ENCODE measurements at regions not wholly inside any gene's neighbourhood (a gene's known extent, or its start where the extent isn't known, plus 50 kb on each side); places are given as distances from the start of the nearest gene placed in this dataset.

GRCh38 chr6:28598757-28599686 lies 73.3 kb downstream of the GPX5 start:
- Histone ChIP-seq H3K4me3 (no peak overlapping the region), H3K27me3 (no peaks in the 10 kb centered on the region), H3K36me3 (no peaks in the 10 kb centered on the region), H3K9me3 (no peaks in the 10 kb centered on the region), H3K27ac (no peak overlapping the region), H3K4me1 (no peaks in the 10 kb centered on the region)
- TF ChIP-seq CTCF (IDR thresholded peaks at IDR 0.05): no peak
- DNase-seq (ENCODE audit: low spot score in 2 of 2): no peak
- intact Hi-C loops (cut with DNase I): no loop called here

- Histone ChIP-seq H3K9me3 (no peaks in the 10 kb centered on the region), H3K27ac (no peak overlapping the region), H3K27me3 (no peaks in the 10 kb centered on the region), H3K4me3 (no peak overlapping the region), H3K36me3 (no peaks in the 10 kb centered on the region), H3K4me1 (no peaks in the 10 kb centered on the region)
- no peak for DNase-seq (ENCODE audit: low spot score in 2 of 2)
- intact Hi-C loops (cut with DNase I): no loop called here
- TF ChIP-seq CTCF (IDR thresholded peaks at IDR 0.05): no peak
Observed at GRCh38 chr6:28600245-28600644, 74.6 kb downstream of the GPX5 start.

- no peak overlapping the region for H3K4me3 ChIP-seq
- intact Hi-C loops (cut with DNase I): no loop called here
- H3K27me3 ChIP-seq: no peaks in the 10 kb centered on the region
Observed at GRCh38 chr6:28603891-28604290, 78.2 kb downstream of the GPX5 start.

GRCh38 chr6:28606424-28607391 lies 81.0 kb downstream of the GPX5 start:
- no peaks in the 10 kb centered on the region for H3K9me3 ChIP-seq
- intact Hi-C loops (cut with DNase I): no loop called here
- DNase-seq (ENCODE audit: low spot score in 2 of 2): no peak
- TF ChIP-seq CTCF (IDR thresholded peaks at IDR 0.05): no peak
- H3K4me3 ChIP-seq: no peak overlapping the region
- H3K27me3 ChIP-seq: no peaks in the 10 kb centered on the region
- H3K36me3 ChIP-seq: no peaks in the 10 kb centered on the region
- H3K4me1 ChIP-seq: no peaks in the 10 kb centered on the region
- no peak overlapping the region for H3K27ac ChIP-seq

More at GRCh38 chr6:28603891-28604290, 78.2 kb downstream of the GPX5 start:
- Histone ChIP-seq H3K9me3 (no peaks in the 10 kb centered on the region), H3K36me3 (no peaks in the 10 kb centered on the region), H3K4me1 (no peaks in the 10 kb centered on the region), H3K27ac (no peak overlapping the region)
- no peak for TF ChIP-seq CTCF (IDR thresholded peaks at IDR 0.05)
- no peak for DNase-seq (ENCODE audit: low spot score in 2 of 2)

DNA sequence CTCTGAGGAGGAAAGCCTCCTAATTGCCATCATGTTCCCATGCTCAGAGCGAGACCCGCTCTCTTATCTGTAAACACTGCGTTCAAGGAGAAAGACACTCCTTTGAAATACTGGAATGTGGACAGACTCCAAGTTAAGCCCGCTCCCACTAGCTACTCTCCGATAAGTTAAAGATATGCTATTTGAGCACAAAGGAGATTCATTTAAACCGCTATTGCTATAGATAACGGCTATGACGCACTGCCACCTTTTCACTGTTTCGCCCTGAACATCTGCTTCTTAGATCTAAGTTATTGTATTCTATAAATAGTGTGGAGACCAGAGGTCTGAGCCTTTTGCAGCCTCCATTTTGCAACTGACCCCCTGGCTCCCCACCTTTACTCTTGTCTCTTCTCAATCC lies 82.3 kb downstream of the GPX5 start:
- intact Hi-C loops (cut with DNase I): no loop called here
- no peak for TF ChIP-seq CTCF (IDR thresholded peaks at IDR 0.05)
- Histone ChIP-seq H3K27me3 (no peaks in the 10 kb centered on the region), H3K4me3 (no peak overlapping the region), H3K9me3 (no peaks in the 10 kb centered on the region), H3K4me1 (no peaks in the 10 kb centered on the region), H3K27ac (no peak overlapping the region), H3K36me3 (no peaks in the 10 kb centered on the region)
- no peak for DNase-seq (ENCODE audit: low spot score in 2 of 2)

Measured in ascending aorta (tissue), 2 donors.